ENCODE measurements at regions not wholly inside any gene's neighbourhood (a gene's known extent, or its start where the extent isn't known, plus 50 kb on each side); places are given as distances from the start of the nearest gene placed in this dataset.

- Histone ChIP-seq H3K79me2 (ENCODE audit: control insufficient read depth, insufficient read depth, low read length) (no peaks in the 10 kb centered on the region), H3K36me3 (ENCODE audit: control insufficient read depth in 2 of 2, insufficient read depth in 2 of 2, low read length in 1 of 2) (no peaks in the 10 kb centered on the region), H3K9ac (ENCODE audit: control insufficient read depth, insufficient read depth, low read length) (no peak overlapping the region), H3K4me1 (ENCODE audit: control insufficient read depth, insufficient read depth, low read length) (no peaks in the 10 kb centered on the region), H2AFZ (ENCODE audit: control insufficient read depth, low read depth, low read length) (no peak overlapping the region), H3K4me2 (ENCODE audit: control insufficient read depth, insufficient read depth) (no peak overlapping the region), H4K20me1 (ENCODE audit: control insufficient read depth, insufficient read depth) (no peaks in the 10 kb centered on the region), H3K27ac (ENCODE audit: control insufficient read depth, insufficient read depth) (no peak overlapping the region), H3K4me3 (no peak overlapping the region), H3K27me3 (replicated peaks in 1 of 2; ENCODE audit: control insufficient read depth in 2 of 2, insufficient read depth in 2 of 2, low read length in 1 of 2) (no peaks in the 10 kb centered on the region), H3K9me3 (replicated peaks; ENCODE audit: control insufficient read depth, insufficient read depth, low read length) (no peaks in the 10 kb centered on the region)
- intact Hi-C loops (cut with micrococcal nuclease; ENCODE audit: unreplicated experiment) (no loop called here), in situ Hi-C loops (cut with MboI) (no loop called here)
- BruUV-seq (replicated peaks): no TSS peak
- TF ChIP-seq ZSCAN29 (IDR thresholded peaks at IDR 0.05) (no peak), CHD4 (IDR thresholded peaks at IDR 0.05) (no peak), WRNIP1 (IDR thresholded peaks at IDR 0.05; ENCODE audit: borderline replicate concordance, low read depth, low read length) (no peak), ZBTB11 (CRISPR knock-in tag; IDR thresholded peaks at IDR 0.05) (no peak), HDGF (IDR thresholded peaks at IDR 0.05) (no peak), ATF7 (IDR thresholded peaks at IDR 0.05; ENCODE audit: low read depth) (no peak), HDAC6 (IDR thresholded peaks at IDR 0.05; ENCODE audit: unreplicated experiment) (no peak), CBFB (IDR thresholded peaks at IDR 0.05; ENCODE audit: low read depth) (no peak), TAF1 (IDR thresholded peaks at IDR 0.05; ENCODE audit: borderline replicate concordance, low read depth, low read length) (no peak), CREM (IDR thresholded peaks at IDR 0.05; ENCODE audit: low read depth) (no peak), POU2F2 (IDR thresholded peaks at IDR 0.05; ENCODE audit: borderline replicate concordance, low read depth, low read length) (no peak), BHLHE40 (IDR thresholded peaks at IDR 0.05; ENCODE audit: borderline replicate concordance in 1 of 2, low read depth in 2 of 2, low read length in 1 of 2) (no peak), KAT2A (conservative IDR thresholded peaks at IDR 0.05; ENCODE audit: control insufficient read depth, low read depth, low read length) (no peak), RCOR1 (conservative IDR thresholded peaks at IDR 0.05; ENCODE audit: low read depth, low read length) (no peak), CREB1 (IDR thresholded peaks at IDR 0.05; ENCODE audit: low read depth) (no peak)
- ChIA-PET CTCF (interaction anchor here (0.7 to 1.5 kb wide), 2 partner anchors 12 to 33 kb away, joined by 3 read pairs; no protein-coding TSS in a partner anchor), POLR2A (no interaction called here), SMC1A (ENCODE audit: uncharacterized antibody, unreplicated experiment) (interaction anchor here (1.2 to 2.6 kb wide), 2 partner anchors 13 to 34 kb away, joined by 3 to 14 read pairs; no protein-coding TSS in a partner anchor), RAD21 (ENCODE audit: unreplicated experiment) (no interaction called here)
- WGBS (ENCODE audit: insufficient coverage, insufficient replicate concordance, low lambda C conversion rate, missing lambda C conversion rate): 3% methylated on average over 5 of the region's 5 CpGs
- DNase-seq (ENCODE audit: low read depth, low spot score) (no peak), ATAC-seq (no peak), FAIRE-seq (no peak)
These were observed 658.6 kb downstream of the NR2F1-AS1 start for GRCh38 chr5:92922231-92922967.

Measured in GM12878 (cell line).